ENCODE measurements at regions not wholly inside any gene's neighbourhood (a gene's known extent, or its start where the extent isn't known, plus 50 kb on each side); places are given as distances from the start of the nearest gene placed in this dataset.

- no peak for TF ChIP-seq ZC3H4 (CRISPR knock-in tag; IDR thresholded peaks at IDR 0.05; ENCODE audit: borderline replicate concordance)
- no peak for TF ChIP-seq GFI1 (CRISPR knock-in tag; IDR thresholded peaks at IDR 0.05; ENCODE audit: borderline replicate concordance)
- no peak for TF ChIP-seq ZNF282 (IDR thresholded peaks at IDR 0.05; ENCODE audit: partially characterized antibody)
- no peak for TF ChIP-seq EZH2 (conservative IDR thresholded peaks at IDR 0.05; ENCODE audit: low read depth, low read length)
- no peak for TF ChIP-seq CBX5 (CRISPR knock-in tag; IDR thresholded peaks at IDR 0.05; ENCODE audit: borderline replicate concordance)
- no peak for TF ChIP-seq CTCF (CRISPR knock-in tag; IDR thresholded peaks at IDR 0.05)
- TF ChIP-seq ZNF17 (CRISPR knock-in tag; IDR thresholded peaks at IDR 0.05), result no peak
- TF ChIP-seq MZF1 (CRISPR knock-in tag; IDR thresholded peaks at IDR 0.05; ENCODE audit: borderline replicate concordance), result no peak
- no peak for TF ChIP-seq AFF4 (CRISPR knock-in tag; IDR thresholded peaks at IDR 0.05)
- TF ChIP-seq ZNF143 (CRISPR knock-in tag; IDR thresholded peaks at IDR 0.05), result no peak
- no peak for TF ChIP-seq ETV5 (CRISPR knock-in tag; IDR thresholded peaks at IDR 0.05; ENCODE audit: borderline replicate concordance)
- TF ChIP-seq POLR2A (IDR thresholded peaks at IDR 0.05; ENCODE audit: insufficient read depth in 1 of 2, low read depth in 2 of 2, low read length in 2 of 2), result no peak
Observed at GRCh38 chr11:106474274-106474673, 396.8 kb downstream of the AASDHPPT start.
